K562 (cell line): ENCODE measurements at regions not wholly inside any gene's neighbourhood (a gene's known extent, or its start where the extent isn't known, plus 50 kb on each side); places are given as distances from the start of the nearest gene placed in this dataset.
A peak's percentile ranks its signal among the peaks of the same experiment; 100 is the strongest.

Experiments used
- ATAC-seq: fragments of 200-7000 bp; cut with Tn5 transposase; 3 replicates; pipeline ENCODE4 v1.9.1; 2020; ENCODE audit warnings: moderate library complexity
- BruUV-seq: library from RNA; stranded (reverse); fragments of 400-500 nt; replicated peaks from 2 replicates; lab custom pipeline; 2021; lab: Mats Ljungman, UMichigan
- CTCF ChIA-PET: fragments of 300-600 bp; formaldehyde crosslinking; extraction: SDS; loops from one replicate; lab custom pipeline; 2021; ENCODE audit warnings: low intra/inter-chr PET ratio; lab: Yijun Ruan, JAX
- POLR2A ChIA-PET: fragments of 300-600, 350-650 bp; sonication (Branson Sonifier 250); formaldehyde crosslinking; extraction: SDS; loops from one replicate; lab custom pipeline; 2021; ENCODE audit warnings: antibody characterized with exemption, inconsistent platforms; lab: Yijun Ruan, JAX
- DNase-seq, 4 experiments: peaks; one replicate each; pipeline versions ENCODE4 v3.0.0 to v3.0.0-alpha.2; 2011 to 2018; ENCODE audit warnings: low spot score in 3 of 4, mixed read lengths in 3 of 4; ENCODE audit errors: extremely low read depth in 1 of 4
- FAIRE-seq: peaks from 2 replicates; lab custom pipeline; 2011; peaks lifted over from hg19 to GRCh38; lab: Jason Lieb, UNC
- H2AFZ ChIP-seq: 2 replicates; pipeline ENCODE4 v1.6.0; 2011; ENCODE audit warnings: low read depth, low read length, control low read depth, inconsistent platforms
- H3K27ac ChIP-seq: fragments of 200-600 bp; 3 replicates; pipeline ENCODE4 v1.8.0; 2011; ENCODE audit warnings: low read depth, mild to moderate bottlenecking, control low read depth, inconsistent platforms, low read length, moderate library complexity, mixed read lengths; ENCODE audit errors: extremely low read depth
- H3K27me3 ChIP-seq, 2 experiments: fragments of 300-600 bp in 1 of 2; 2 replicates in 1 of 2; 3 replicates in 1 of 2; pipeline versions ENCODE4 v1.6.0 to v1.8.0; 2011; ENCODE audit warnings: inconsistent platforms in 2 of 2, low read length in 2 of 2, mild to moderate bottlenecking in 1 of 2, mixed read lengths in 1 of 2, moderate library complexity in 1 of 2; ENCODE audit not compliant: control insufficient read depth in 2 of 2, insufficient read depth in 2 of 2
- H3K36me3 ChIP-seq: fragments of 300-600 bp; 3 replicates; pipeline ENCODE4 v1.8.0; 2011; ENCODE audit warnings: mild to moderate bottlenecking, low read length, inconsistent platforms; ENCODE audit not compliant: control insufficient read depth, insufficient read depth
- H3K4me1 ChIP-seq, 2 experiments: fragments of 200-600 bp in 1 of 2; replicated peaks in 1 of 2; 2 replicates in 1 of 2; 3 replicates in 1 of 2; pipeline versions ENCODE4 v1.5.1 to v1.8.0; 2011; ENCODE audit warnings: inconsistent platforms in 2 of 2, low read length in 2 of 2, mild to moderate bottlenecking in 1 of 2, mixed read lengths in 1 of 2, moderate library complexity in 1 of 2; ENCODE audit not compliant: control insufficient read depth in 2 of 2, insufficient read depth in 2 of 2
- H3K4me2 ChIP-seq: 2 replicates; pipeline ENCODE4 v1.6.1; 2011; ENCODE audit warnings: low read length, control low read depth, inconsistent platforms, mixed read lengths; ENCODE audit not compliant: insufficient read depth
- H3K4me3 ChIP-seq: fragments of 200-600 bp; sonication (generic), shearing (Covaris generic); 2 replicates; pipeline ENCODE4 v1.5.1; 2016; ENCODE audit warnings: control low read depth, inconsistent platforms
- H3K79me2 ChIP-seq: fragments of 200-600 bp; 3 replicates; pipeline ENCODE4 v1.8.0; 2011; ENCODE audit warnings: low read length, inconsistent platforms; ENCODE audit not compliant: control insufficient read depth, insufficient read depth
- H3K9ac ChIP-seq, 2 experiments: 2 replicates each; pipeline versions ENCODE4 v1.6.0 to v1.6.1; 2011; ENCODE audit warnings: low read depth in 2 of 2, low read length in 2 of 2, control low read depth in 1 of 2, inconsistent platforms in 1 of 2, mild to moderate bottlenecking in 1 of 2, mixed read lengths in 1 of 2; ENCODE audit not compliant: insufficient read depth in 1 of 2
- H3K9me1 ChIP-seq: one replicate; pipeline ENCODE4 v1.6.0; 2011; ENCODE audit warnings: inconsistent platforms, mild to moderate bottlenecking, low read length, moderate library complexity; ENCODE audit not compliant: control insufficient read depth, insufficient read depth
- H3K9me3 ChIP-seq: replicated peaks from 2 replicates; pipeline ENCODE4 v1.5.1; 2011; ENCODE audit warnings: low read depth, low read length, inconsistent platforms; ENCODE audit not compliant: control insufficient read depth, insufficient read depth
- H4K20me1 ChIP-seq: replicated peaks from 2 replicates; pipeline ENCODE4 v1.6.1; 2011; ENCODE audit warnings: low read length, inconsistent platforms, mixed read lengths; ENCODE audit not compliant: control insufficient read depth, insufficient read depth
- CBFA2T3 ChIP-seq: fragments of 450-650 bp; IDR thresholded peaks from 2 replicates; pipeline ENCODE4 v1.6.1; 2017
- HMGN3 ChIP-seq: IDR thresholded peaks from 2 replicates; pipeline ENCODE4 v1.6.1; 2011; ENCODE audit warnings: borderline replicate concordance, low read depth, mild to moderate bottlenecking, mixed read lengths, low read length; ENCODE audit not compliant: insufficient read length; ENCODE audit errors: extremely low read depth
- MCM5 ChIP-seq: fragments of 450-650 bp; IDR thresholded peaks from 2 replicates; pipeline ENCODE4 v1.6.1; 2016; ENCODE audit warnings: low read depth
- NCOA1 ChIP-seq: fragments of 450-650 bp; IDR thresholded peaks from 2 replicates; pipeline ENCODE4 v1.6.1; 2016; ENCODE audit warnings: low read depth
- RBM25 ChIP-seq: fragments of 200-400 bp; formaldehyde crosslinking; IDR thresholded peaks from 2 replicates; pipeline ENCODE4 v1.6.1; 2018; ENCODE audit warnings: low read length, low read depth, moderate library complexity; ENCODE audit not compliant: severe bottlenecking
- SP1 ChIP-seq: sonication (generic); formaldehyde crosslinking; IDR thresholded peaks from 2 replicates; pipeline ENCODE4 v1.8.1; 2022; ENCODE audit warnings: mild to moderate bottlenecking, missing genetic modification reagents
- ZNF133 ChIP-seq: fragments of 250-450 bp; sonication (Bioruptor Pico); IDR thresholded peaks from 2 replicates; pipeline ENCODE4 v1.4.0; 2020; ENCODE audit warnings: mild to moderate bottlenecking
- ZNF354B ChIP-seq: fragments of 250-450 bp; sonication (Bioruptor Pico); IDR thresholded peaks from 2 replicates; pipeline ENCODE4 v1.4.0; 2020
- WGBS: fragments of 100-300 bp; shearing (Covaris generic); methylation state at CpG from one replicate; pipeline ENCODE4 v1.1.6; 2016; ENCODE audit warnings: low coverage, mixed read lengths; ENCODE audit not compliant: insufficient coverage; ENCODE audit errors: missing lambda C conversion rate; 5-methylcytosine and 5-hydroxymethylcytosine counted together
- in situ Hi-C: fragments of 300-500 bp; cut with MboI; formaldehyde crosslinking; loops from 4 replicates; pipeline ENCODE4 v1.15.0; 2018; ENCODE audit warnings: inconsistent platforms, mixed read lengths
- intact Hi-C: fragments of 100-400 bp; cut with micrococcal nuclease; formaldehyde crosslinking; loops from 2 replicates; pipeline ENCODE4 v1.14.2; 2022
- TF ChIP-seq, protein P1 (sequence below): IDR thresholded peaks from 2 replicates; pipeline ENCODE4 v1.6.1; 2016; ENCODE audit warnings: missing genetic modification characterization, missing compliant biosample characterization

DNA sequence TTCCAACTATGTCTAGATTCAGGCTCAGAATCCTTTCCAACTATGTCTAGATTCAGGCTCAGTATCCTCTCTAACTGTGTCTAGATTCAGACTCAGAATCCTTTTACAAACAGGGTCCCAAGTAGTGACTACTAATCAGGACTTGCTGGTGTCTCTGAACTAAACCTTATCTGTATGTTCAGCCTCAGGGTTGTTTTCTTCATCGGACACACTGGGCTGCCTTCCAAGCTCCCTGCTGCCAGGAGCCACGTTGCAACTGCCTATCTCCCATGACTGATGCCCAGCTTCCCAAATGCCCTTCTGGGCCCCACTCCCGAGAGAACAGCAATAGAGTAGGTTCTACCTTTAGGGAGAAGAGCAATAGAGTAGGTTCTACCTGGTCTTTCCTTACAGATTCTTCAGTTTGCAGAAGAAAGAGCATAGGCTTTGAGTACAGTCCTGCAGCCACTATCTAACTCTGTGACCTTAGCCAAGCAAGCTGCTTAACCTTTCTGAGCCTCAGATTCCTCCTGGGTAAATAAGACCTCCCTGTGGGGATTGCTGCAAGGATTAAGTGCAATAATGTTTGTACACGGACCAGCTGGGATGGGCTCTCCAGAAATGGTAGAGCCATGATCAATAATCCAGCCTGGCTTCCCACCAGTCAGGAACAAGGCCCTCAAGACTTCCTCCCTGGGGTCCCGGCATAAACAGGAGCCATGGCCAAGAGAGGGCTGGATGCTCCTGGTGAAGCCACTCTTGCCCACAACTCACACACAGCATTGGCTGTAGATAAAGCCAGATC is 61.5 kb downstream of the ZIC5 start:
- Histone ChIP-seq H3K4me3 (no peak overlapping the region), H2AFZ (no peak overlapping the region), H3K36me3 (no peaks in the 10 kb centered on the region), H3K4me2 (no peak overlapping the region), H3K79me2 (no peaks in the 10 kb centered on the region), H3K27ac (no peak overlapping the region), H3K4me1 (no peaks in the 10 kb centered on the region; a peak in 1 of 5 replicates), H3K9me1 (no peaks in the 10 kb centered on the region), H3K27me3 (peaks cover 0 to 6% of the 10 kb centered on the region in 2 experiments; a peak in 4 of 5 replicates), H3K9me3 (no peaks in the 10 kb centered on the region), H4K20me1 (no peaks in the 10 kb centered on the region), H3K9ac (no peak overlapping the region)
- intact Hi-C loops, result no loop called here
- in situ Hi-C loops, result loop anchor here (10.0 kb wide), 2 partner anchors 325 to 605 kb away; no protein-coding TSS in a partner anchor
- 0% methylated on average over 4 of the region's 5 CpGs for WGBS
- CTCF ChIA-PET, result no interaction called here
- DNase-seq (no peak), FAIRE-seq (no peak), ATAC-seq (no peak)
- TF ChIP-seq HMGN3 (no peak), CBFA2T3 (0 out of 2 replicates have a peak, but pooled peaks have one; percentile 5)
- no TSS peak for BruUV-seq
- POLR2A ChIA-PET, result interaction anchor here (0.5 to 0.6 kb wide), 2 partner anchors 32 to 44 kb away, joined by 5 read pairs; no protein-coding TSS in a partner anchor

DNA sequence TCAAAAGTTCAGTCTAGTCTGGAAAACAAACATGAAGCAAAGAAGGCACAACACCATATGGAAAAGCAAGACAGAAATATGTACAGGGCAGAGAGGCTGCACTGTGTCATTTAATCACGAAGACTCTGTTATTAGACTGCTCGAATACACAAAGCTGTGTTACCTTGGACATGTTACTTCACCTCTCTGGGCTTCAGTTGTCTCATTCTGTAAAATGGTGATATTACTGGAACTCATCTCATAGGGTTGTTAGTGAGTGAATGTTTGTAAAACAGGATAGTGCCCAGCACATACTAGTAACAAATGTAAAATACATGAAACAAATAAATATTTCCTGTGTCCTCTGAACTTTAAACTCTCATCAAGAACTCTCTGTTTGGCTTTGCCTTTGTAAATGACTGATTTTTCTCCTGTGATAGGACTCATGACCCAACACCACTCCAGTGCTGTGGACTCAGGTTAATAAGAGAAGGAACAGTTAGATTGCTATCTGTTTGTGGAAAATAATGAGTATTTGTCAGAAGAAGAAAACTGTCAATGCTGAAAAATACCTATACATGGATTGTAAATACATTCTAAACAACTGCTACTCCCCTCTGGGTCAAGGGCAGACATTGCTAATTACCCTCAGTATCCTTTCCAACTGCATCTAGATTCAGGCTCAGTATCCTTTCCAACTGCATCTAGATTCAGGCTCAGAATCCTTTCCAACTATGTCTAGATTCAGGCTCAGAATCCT is 62.3 kb downstream of the ZIC5 start:
- Histone ChIP-seq H4K20me1 (no peaks in the 10 kb centered on the region), H3K9me1 (no peaks in the 10 kb centered on the region), H3K36me3 (no peaks in the 10 kb centered on the region), H3K27me3 (peaks cover 0 to 3% of the 10 kb centered on the region in 2 experiments; a peak in 4 of 5 replicates), H3K4me3 (no peak overlapping the region), H3K79me2 (no peaks in the 10 kb centered on the region), H3K4me1 (no peaks in the 10 kb centered on the region; a peak in 1 of 5 replicates), H3K9ac (no peak overlapping the region), H3K4me2 (no peak overlapping the region), H2AFZ (no peak overlapping the region), H3K27ac (no peak overlapping the region), H3K9me3 (no peaks in the 10 kb centered on the region)
- in situ Hi-C loops (loop anchor here (10.0 kb wide), 2 partner anchors 326 to 606 kb away; no protein-coding TSS in a partner anchor), intact Hi-C loops (no loop called here)
- no TSS peak for BruUV-seq
- no peak for FAIRE-seq
- no peak for DNase-seq
- ChIA-PET CTCF (no interaction called here), POLR2A (no interaction called here)
- 4% methylated on average over 2 of the region's 2 CpGs for WGBS
- no peak for ATAC-seq
- no peak for TF ChIP-seq MCM5
- TF ChIP-seq, protein P1, sequence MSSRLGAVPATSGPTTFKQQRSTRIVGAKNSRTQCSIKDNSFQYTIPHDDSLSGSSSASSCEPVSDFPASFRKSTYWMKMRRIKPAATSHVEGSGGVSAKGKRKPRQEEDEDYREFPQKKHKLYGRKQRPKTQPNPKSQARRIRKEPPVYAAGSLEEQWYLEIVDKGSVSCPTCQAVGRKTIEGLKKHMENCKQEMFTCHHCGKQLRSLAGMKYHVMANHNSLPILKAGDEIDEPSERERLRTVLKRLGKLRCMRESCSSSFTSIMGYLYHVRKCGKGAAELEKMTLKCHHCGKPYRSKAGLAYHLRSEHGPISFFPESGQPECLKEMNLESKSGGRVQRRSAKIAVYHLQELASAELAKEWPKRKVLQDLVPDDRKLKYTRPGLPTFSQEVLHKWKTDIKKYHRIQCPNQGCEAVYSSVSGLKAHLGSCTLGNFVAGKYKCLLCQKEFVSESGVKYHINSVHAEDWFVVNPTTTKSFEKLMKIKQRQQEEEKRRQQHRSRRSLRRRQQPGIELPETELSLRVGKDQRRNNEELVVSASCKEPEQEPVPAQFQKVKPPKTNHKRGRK, result no peak
- TF ChIP-seq ZNF354B (CRISPR knock-in tag), result no peak
- no peak for TF ChIP-seq ZNF133 (CRISPR knock-in tag)
- peak; percentile 77 for TF ChIP-seq RBM25
- no peak for TF ChIP-seq SP1 (CRISPR knock-in tag)
- TF ChIP-seq NCOA1, result no peak
